Smooth muscle cell (in vitro differentiated cells): ENCODE measurements at regions not wholly inside any gene's neighbourhood (a gene's known extent, or its start where the extent isn't known, plus 50 kb on each side); places are given as distances from the start of the nearest gene placed in this dataset.

Experiments used
- DNase-seq: peaks from one replicate; lab custom pipeline; 2025; ENCODE audit not compliant: unreplicated experiment; lab: John Stamatoyannopoulos, UW
- H2AFZ ChIP-seq: fragments of 200-600 bp; sonication (generic); 2 replicates; pipeline ENCODE4 v1.6.0; 2016; ENCODE audit warnings: antibody characterized with exemption, low read depth, mild to moderate bottlenecking
- H3F3A ChIP-seq: fragments of 200-600 bp; sonication (generic); 2 replicates; pipeline ENCODE4 v1.6.0; 2017; ENCODE audit warnings: antibody characterized with exemption, low read depth
- H3K27ac ChIP-seq: fragments of 200-600 bp; sonication (generic); 2 replicates; pipeline ENCODE4 v1.5.1; 2016; ENCODE audit warnings: low read depth, mild to moderate bottlenecking
- H3K27me3 ChIP-seq: fragments of 200-600 bp; sonication (generic); 2 replicates; pipeline ENCODE4 v1.6.1; 2016; ENCODE audit warnings: low read depth, mild to moderate bottlenecking
- H3K36me3 ChIP-seq: fragments of 200-600 bp; sonication (generic); 2 replicates; pipeline ENCODE4 v1.5.1; 2016; ENCODE audit warnings: low read depth
- H3K4me1 ChIP-seq: fragments of 200-600 bp; sonication (generic); 2 replicates; pipeline ENCODE4 v1.5.1; 2016; ENCODE audit warnings: low read depth
- H3K4me2 ChIP-seq: fragments of 200-600 bp; sonication (generic); 2 replicates; pipeline ENCODE4 v1.6.0; 2016; ENCODE audit warnings: mild to moderate bottlenecking
- H3K4me3 ChIP-seq: fragments of 200-600 bp; sonication (generic); 2 replicates; pipeline ENCODE4 v1.5.1; 2016; ENCODE audit warnings: mild to moderate bottlenecking
- H3K79me2 ChIP-seq: fragments of 200-600 bp; sonication (generic); 2 replicates; pipeline ENCODE4 v1.6.0; 2016; ENCODE audit warnings: low read depth, mild to moderate bottlenecking
- H3K9ac ChIP-seq: fragments of 200-600 bp; sonication (generic); 2 replicates; pipeline ENCODE4 v1.6.0; 2016; ENCODE audit warnings: low read depth
- H3K9me3 ChIP-seq: fragments of 200-600 bp; sonication (generic); replicated peaks from 2 replicates; pipeline ENCODE4 v1.5.1; 2016; ENCODE audit warnings: low read depth
- H4K20me1 ChIP-seq: fragments of 200-600 bp; sonication (generic); 2 replicates; pipeline ENCODE4 v1.6.0; 2016; ENCODE audit warnings: low read depth
- CTCF ChIP-seq: fragments of 200-600 bp; sonication (generic); IDR thresholded peaks from 2 replicates; pipeline ENCODE4 v1.5.1; 2017; ENCODE audit warnings: borderline replicate concordance, mild to moderate bottlenecking, antibody characterized with exemption; ENCODE audit not compliant: insufficient read depth, poor library complexity, severe bottlenecking
- WGBS: methylation state at CpG from one replicate; pipeline ENCODE4 v1.1.7; 2016; ENCODE audit warnings: low lambda C conversion rate; 5-methylcytosine and 5-hydroxymethylcytosine counted together

DNA sequence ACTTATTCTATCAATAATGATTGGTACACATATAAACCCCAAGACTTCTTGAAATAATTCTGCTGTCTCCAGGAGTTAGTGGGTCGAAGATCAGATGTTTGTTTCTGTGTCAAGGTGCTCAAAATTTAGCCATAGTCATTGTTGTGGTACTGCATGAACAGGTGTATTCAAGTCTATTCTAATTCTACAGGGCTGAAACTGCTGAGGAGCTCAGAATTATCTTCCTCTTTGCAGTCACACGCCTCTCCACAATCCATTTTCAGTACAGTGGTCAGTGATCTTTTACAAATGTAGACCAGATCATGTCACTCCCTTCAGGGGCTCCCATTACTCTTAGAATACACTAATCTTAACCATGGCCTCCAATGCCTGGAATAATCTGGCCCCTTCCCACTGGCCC lies 527.5 kb downstream of the NTRK3 start:
- H3K27ac ChIP-seq = no peak overlapping the region
- H3K4me1 ChIP-seq = no peaks in the 10 kb centered on the region
- no peaks in the 10 kb centered on the region for H3K79me2 ChIP-seq
- DNase-seq = no peak
- H2AFZ ChIP-seq = no peak overlapping the region
- no peaks in the 10 kb centered on the region for H3K9me3 ChIP-seq
- peaks cover 15% of the 10 kb centered on the region for H3K27me3 ChIP-seq
- no peak for TF ChIP-seq CTCF
- no peaks in the 10 kb centered on the region for H4K20me1 ChIP-seq
- no peak overlapping the region for H3K4me2 ChIP-seq
- 54% methylated on average over 2 of the region's 2 CpGs for WGBS
- H3K4me3 ChIP-seq = no peak overlapping the region
- no peaks in the 10 kb centered on the region for H3K36me3 ChIP-seq
- H3K9ac ChIP-seq = no peak overlapping the region
- no peaks in the 10 kb centered on the region for H3F3A ChIP-seq

- Histone ChIP-seq H3K27me3 (peaks cover 15% of the 10 kb centered on the region), H3K27ac (no peak overlapping the region), H2AFZ (no peak overlapping the region), H3K9ac (no peak overlapping the region), H3K79me2 (no peaks in the 10 kb centered on the region), H3K36me3 (no peaks in the 10 kb centered on the region), H3K4me3 (no peak overlapping the region), H4K20me1 (no peaks in the 10 kb centered on the region), H3K9me3 (no peaks in the 10 kb centered on the region), H3K4me2 (no peak overlapping the region), H3K4me1 (no peaks in the 10 kb centered on the region), H3F3A (no peaks in the 10 kb centered on the region)
- no peak for DNase-seq
- no peak for TF ChIP-seq CTCF
- WGBS = 83% methylated on average over 2 of the region's 2 CpGs
These were observed 529.5 kb downstream of the NTRK3 start for GRCh38 chr15:87727073-87727472.

GRCh38 chr15:87724330-87724729 lies 532.2 kb downstream of the NTRK3 start:
- TF ChIP-seq CTCF = no peak
- Histone ChIP-seq H4K20me1 (no peaks in the 10 kb centered on the region), H3K27me3 (peaks cover 20% of the 10 kb centered on the region), H2AFZ (no peak overlapping the region), H3K27ac (no peak overlapping the region), H3K4me3 (no peak overlapping the region), H3K9ac (no peak overlapping the region), H3F3A (no peaks in the 10 kb centered on the region), H3K4me2 (no peak overlapping the region), H3K79me2 (no peaks in the 10 kb centered on the region), H3K9me3 (no peaks in the 10 kb centered on the region), H3K36me3 (no peaks in the 10 kb centered on the region), H3K4me1 (no peaks in the 10 kb centered on the region)
- 84% methylated on average over 7 of the region's 7 CpGs for WGBS
- DNase-seq = no peak

DNA sequence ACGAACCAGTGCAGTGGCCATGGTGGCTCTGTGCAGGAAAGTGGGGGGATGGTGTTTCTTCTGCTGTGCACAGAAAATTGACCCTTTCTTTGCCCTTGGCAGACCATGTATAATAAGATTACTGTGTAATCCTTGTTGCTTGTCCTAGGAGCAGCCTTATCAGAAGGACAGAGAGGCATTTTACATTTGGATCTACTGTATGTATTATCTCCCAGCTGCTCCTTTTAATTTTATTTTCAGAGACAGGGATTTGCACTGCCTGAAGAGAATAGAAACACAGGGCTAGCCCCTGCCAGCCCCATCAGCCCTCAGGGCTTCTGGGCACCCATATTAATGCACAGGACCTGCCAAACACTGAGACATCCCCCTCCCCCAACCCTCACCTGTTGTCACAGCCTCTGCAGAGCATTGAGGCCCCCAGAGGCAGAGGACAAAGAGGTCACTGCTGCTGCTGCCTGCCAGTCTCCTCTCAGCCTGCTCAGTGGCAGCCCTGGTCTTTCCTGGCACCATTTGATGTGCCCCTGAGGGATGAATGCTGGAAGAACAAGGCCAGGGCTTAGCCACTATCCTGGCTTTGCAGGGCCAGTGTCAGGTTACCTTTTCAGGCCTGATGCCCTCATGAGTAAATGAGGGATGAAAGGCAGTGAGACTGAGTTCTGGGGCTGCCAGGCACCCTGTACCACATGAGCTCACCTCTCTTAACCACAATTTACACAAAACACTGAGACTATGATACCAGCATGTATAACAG lies 533.4 kb downstream of the NTRK3 start:
- no peaks in the 10 kb centered on the region for H4K20me1 ChIP-seq
- no peak overlapping the region for H3K9ac ChIP-seq
- H3F3A ChIP-seq = no peaks in the 10 kb centered on the region
- no peaks in the 10 kb centered on the region for H3K79me2 ChIP-seq
- no peak overlapping the region for H2AFZ ChIP-seq
- WGBS = 60% methylated on average over 1 of the region's 1 CpG
- no peaks in the 10 kb centered on the region for H3K9me3 ChIP-seq
- no peak overlapping the region for H3K27ac ChIP-seq
- no peak for DNase-seq
- H3K4me2 ChIP-seq = no peak overlapping the region
- H3K36me3 ChIP-seq = no peaks in the 10 kb centered on the region
- no peaks in the 10 kb centered on the region for H3K4me1 ChIP-seq
- TF ChIP-seq CTCF = no peak
- no peak overlapping the region for H3K4me3 ChIP-seq
- H3K27me3 ChIP-seq = peaks cover 23% of the 10 kb centered on the region
